Type B pancreatic cell (in vitro differentiated cells): ENCODE measurements at regions not wholly inside any gene's neighbourhood (a gene's known extent, or its start where the extent isn't known, plus 50 kb on each side); places are given as distances from the start of the nearest gene placed in this dataset.

Source experiments
- DNase-seq: peaks from one replicate; pipeline ENCODE4 v3.0.0; 2021; ENCODE audit warnings: mixed read lengths; ENCODE audit not compliant: unreplicated experiment; ENCODE audit errors: extremely low spot score
- H3K27ac Mint-ChIP-seq: 2 replicates; pipeline ENCODE4 v1.8.0; 2021; ENCODE audit warnings: mild to moderate bottlenecking, mixed read lengths
- H3K27me3 Mint-ChIP-seq: 2 replicates; pipeline ENCODE4 v1.8.0; 2021; ENCODE audit warnings: mixed read lengths
- H3K36me3 Mint-ChIP-seq: 2 replicates; pipeline ENCODE4 v1.8.0; 2021; ENCODE audit warnings: mixed read lengths
- H3K4me1 Mint-ChIP-seq: one replicate; pipeline ENCODE4 v1.8.0; 2021; ENCODE audit warnings: mixed read lengths; ENCODE audit not compliant: unreplicated experiment
- H3K4me3 Mint-ChIP-seq: 2 replicates; pipeline ENCODE4 v1.8.0; 2021; ENCODE audit warnings: mild to moderate bottlenecking, mixed read lengths
- H3K9me3 Mint-ChIP-seq: 2 replicates; pipeline ENCODE4 v1.8.0; 2021; ENCODE audit warnings: mixed read lengths
- CTCF ChIP-seq: fragments of 200-600 bp; sonication (generic); conservative IDR thresholded peaks from 2 replicates; pipeline ENCODE4 v1.5.0; 2021; ENCODE audit warnings: antibody characterized with exemption, mild to moderate bottlenecking

- H3K9me3 Mint-ChIP-seq, result peaks cover 6% of the 10 kb centered on the region
- H3K27me3 Mint-ChIP-seq, result no peaks in the 10 kb centered on the region
- H3K27ac Mint-ChIP-seq, result no peak overlapping the region
- no peak for DNase-seq
- H3K36me3 Mint-ChIP-seq, result no peaks in the 10 kb centered on the region
- no peak for TF ChIP-seq CTCF
- H3K4me3 Mint-ChIP-seq, result no peak overlapping the region
- no peaks in the 10 kb centered on the region for H3K4me1 Mint-ChIP-seq
Observed at GRCh38 chr14:87199381-87199780, 793.6 kb downstream of the GALC start.

GRCh38 chr14:87196436-87196835 lies 796.5 kb downstream of the GALC start:
- Mint-ChIP-seq H3K27ac (no peak overlapping the region), H3K9me3 (peaks cover 6% of the 10 kb centered on the region), H3K27me3 (no peaks in the 10 kb centered on the region), H3K4me1 (no peaks in the 10 kb centered on the region), H3K4me3 (no peak overlapping the region), H3K36me3 (no peaks in the 10 kb centered on the region)
- no peak for TF ChIP-seq CTCF
- no peak for DNase-seq

GRCh38 chr14:87187786-87188185 lies 805.2 kb downstream of the GALC start:
- no peaks in the 10 kb centered on the region for H3K36me3 Mint-ChIP-seq
- DNase-seq, result no peak
- H3K27ac Mint-ChIP-seq, result no peak overlapping the region
- no peak overlapping the region for H3K4me3 Mint-ChIP-seq
- TF ChIP-seq CTCF, result no peak
- H3K4me1 Mint-ChIP-seq, result no peaks in the 10 kb centered on the region
- H3K9me3 Mint-ChIP-seq, result no peaks in the 10 kb centered on the region
- H3K27me3 Mint-ChIP-seq, result no peaks in the 10 kb centered on the region

GRCh38 chr14:87186737-87187136 lies 806.2 kb downstream of the GALC start:
- no peak overlapping the region for H3K27ac Mint-ChIP-seq
- no peaks in the 10 kb centered on the region for H3K36me3 Mint-ChIP-seq
- H3K4me3 Mint-ChIP-seq, result no peak overlapping the region
- H3K4me1 Mint-ChIP-seq, result no peaks in the 10 kb centered on the region
- TF ChIP-seq CTCF, result no peak
- no peaks in the 10 kb centered on the region for H3K27me3 Mint-ChIP-seq
- H3K9me3 Mint-ChIP-seq, result no peaks in the 10 kb centered on the region
- no peak for DNase-seq

- Mint-ChIP-seq H3K4me3 (no peak overlapping the region), H3K27me3 (no peaks in the 10 kb centered on the region)
Observed at GRCh38 chr14:87185961-87186560, 806.9 kb downstream of the GALC start.

More at GRCh38 chr14:87185961-87186560, 806.9 kb downstream of the GALC start:
- Mint-ChIP-seq H3K9me3 (no peaks in the 10 kb centered on the region), H3K27ac (no peak overlapping the region), H3K36me3 (no peaks in the 10 kb centered on the region), H3K4me1 (no peaks in the 10 kb centered on the region)
- no peak for TF ChIP-seq CTCF
- no peak for DNase-seq
